ENCODE measurements at regions not wholly inside any gene's neighbourhood (a gene's known extent, or its start where the extent isn't known, plus 50 kb on each side); places are given as distances from the start of the nearest gene placed in this dataset.

- TF ChIP-seq CTCF (IDR thresholded peaks at IDR 0.05) = no peak
- TF ChIP-seq POLR2A (IDR thresholded peaks at IDR 0.05) = no peak
- no peak for TF ChIP-seq EP300 (IDR thresholded peaks at IDR 0.05)
- TF ChIP-seq POLR2AphosphoS5 (IDR thresholded peaks at IDR 0.05) = no peak
Measured at GRCh38 chr1:79679916-79680315, 673.4 kb upstream of the ADGRL4 start.

Data from sigmoid colon (tissue), 4 donors.